Hepatocyte (in vitro differentiated cells): ENCODE measurements at regions not wholly inside any gene's neighbourhood (a gene's known extent, or its start where the extent isn't known, plus 50 kb on each side); places are given as distances from the start of the nearest gene placed in this dataset.

Experiments used
- CTCF ChIP-seq: fragments of 200-600 bp; sonication (generic); IDR thresholded peaks from 2 replicates; pipeline ENCODE4 v1.5.1; 2016; ENCODE audit warnings: antibody characterized with exemption, mild to moderate bottlenecking; ENCODE audit not compliant: poor library complexity
- EZH2phosphoT487 ChIP-seq: fragments of 200-600 bp; sonication (generic); IDR thresholded peaks from one replicate; pipeline ENCODE4 v1.6.1; 2018; ENCODE audit warnings: antibody characterized with exemption, mild to moderate bottlenecking, low read depth, moderate library complexity; ENCODE audit not compliant: unreplicated experiment, severe bottlenecking

DNA sequence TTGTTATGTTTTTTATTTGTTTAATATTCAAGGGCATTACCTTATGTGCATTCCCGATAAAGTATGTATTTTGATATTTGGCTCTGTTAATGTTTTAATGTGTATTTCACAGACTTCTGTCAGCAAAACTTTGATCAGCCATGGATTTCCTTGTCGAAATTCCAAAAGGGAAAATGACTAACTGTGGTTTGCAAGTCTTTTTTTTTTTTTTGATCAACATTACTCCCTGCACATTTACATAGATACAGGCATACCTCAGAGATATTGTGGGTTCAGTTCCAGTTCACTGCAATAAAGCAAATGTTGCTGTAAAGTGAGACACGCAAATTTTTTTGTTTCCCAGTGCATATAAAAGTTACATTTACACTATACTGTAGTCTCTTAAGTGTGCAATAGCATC, 351.9 kb downstream of the CXCL12 start:
- TF ChIP-seq CTCF: no peak
- no peak for TF ChIP-seq EZH2phosphoT487
